ENCODE measurements at regions not wholly inside any gene's neighbourhood (a gene's known extent, or its start where the extent isn't known, plus 50 kb on each side); places are given as distances from the start of the nearest gene placed in this dataset.
"Not testable (repeated sequence)": the region's sequence is repeated elsewhere in the genome, so short reads cannot be mapped to it uniquely, and the experiment has no call there.

GRCh38 chr13:74554569-74555275 lies 420.5 kb upstream of the KLF12 start:
- H3K27ac ChIP-seq (ENCODE audit: low read depth in 2 of 2, low read length in 1 of 2), result peak overlapping the region in 1 of 2 experiments; percentile 100; a peak in 3 of 4 replicates
- DNase-seq, result peak; percentile 11
- no peak overlapping the region for H3K9ac ChIP-seq
- 30% methylated on average over 8 of the region's 8 CpGs for WGBS (ENCODE audit: low lambda C conversion rate)
- POLR2A ChIA-PET, result interaction anchor here (0.7 to 1.8 kb wide), 5 partner anchors 21 to 266 kb away, joined by 3 to 7 read pairs (median 4); no protein-coding TSS in a partner anchor
- H3K27me3 ChIP-seq (ENCODE audit: insufficient read depth), result no peaks in the 10 kb centered on the region
- no peak overlapping the region; the same call in 1 of the 2 replicates for H2AFZ ChIP-seq (ENCODE audit: low read depth)
- H3K9me3 ChIP-seq, result no peaks in the 10 kb centered on the region
- TF ChIP-seq RAD21 (IDR thresholded peaks at IDR 0.05; ENCODE audit: low read length), result peak; percentile 30; the same call in 1 of the 2 replicates
- no peak for TF ChIP-seq IRF3 (IDR thresholded peaks at IDR 0.05; ENCODE audit: low read depth, low read length)
- TF ChIP-seq TAF1 (IDR thresholded peaks at IDR 0.05; ENCODE audit: borderline replicate concordance, low read depth, low read length), result no peak
- TF ChIP-seq RCOR1 (IDR thresholded peaks at IDR 0.05; ENCODE audit: low read length), result 0 out of 2 replicates have a peak, but pooled peaks have one; percentile 35
- H3F3A ChIP-seq (replicated peaks; ENCODE audit: insufficient read depth), result no peaks in the 10 kb centered on the region
- H4K20me1 ChIP-seq (ENCODE audit: insufficient read depth), result no peaks in the 10 kb centered on the region
- no peaks in the 10 kb centered on the region for H3K9me2 ChIP-seq
- peaks cover 0 to 30% of the 10 kb centered on the region in 2 experiments; a peak in 2 of 4 replicates for H3K4me1 ChIP-seq (ENCODE audit: control insufficient read depth in 1 of 2, insufficient read depth in 2 of 2, low read depth in 1 of 2, low read length in 1 of 2)
- H3K4me3 ChIP-seq (ENCODE audit: low read depth in 2 of 2, low read length in 1 of 2), result no peak overlapping the region
- H3K79me2 ChIP-seq (ENCODE audit: insufficient read depth), result no peaks in the 10 kb centered on the region
- no peaks in the 10 kb centered on the region for H3K36me3 ChIP-seq (replicated peaks in 1 of 2; ENCODE audit: control insufficient read depth in 1 of 2, insufficient read depth in 2 of 2, low read length in 1 of 2)
- CTCF ChIA-PET, result interaction anchor here (1.4 to 2.4 kb wide), 4 partner anchors 110 to 665 kb away, joined by 5 to 10 read pairs (median 6); no protein-coding TSS in a partner anchor
- H3K4me2 ChIP-seq, result no peak overlapping the region; the same call in 1 of the 2 replicates

DNA sequence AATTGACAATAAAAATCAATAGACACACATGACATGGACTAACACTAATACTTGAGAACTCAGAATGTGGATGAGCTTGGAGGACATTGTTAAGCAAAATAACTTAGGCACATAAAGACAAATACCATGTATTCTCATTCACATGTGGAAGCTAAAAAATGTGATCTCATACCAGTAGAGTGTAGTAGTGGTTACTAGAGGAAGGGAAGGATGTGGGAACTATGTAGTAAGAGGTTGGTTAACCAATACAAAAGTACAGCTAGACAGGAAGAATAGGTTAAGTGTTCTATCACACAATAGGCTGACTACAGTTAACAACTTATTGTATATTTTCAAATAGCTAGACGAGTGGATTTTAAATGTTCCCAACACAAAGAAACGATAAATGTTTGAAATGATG lies 415.8 kb upstream of the KLF12 start:
- Histone ChIP-seq H3F3A (replicated peaks; ENCODE audit: insufficient read depth) (no peaks in the 10 kb centered on the region), H3K4me2 (no peak overlapping the region), H3K27me3 (ENCODE audit: insufficient read depth) (no peaks in the 10 kb centered on the region), H3K27ac (ENCODE audit: low read depth in 2 of 2, low read length in 1 of 2) (no peak overlapping the region), H3K36me3 (replicated peaks in 1 of 2; ENCODE audit: control insufficient read depth in 1 of 2, insufficient read depth in 2 of 2, low read length in 1 of 2) (no peaks in the 10 kb centered on the region), H3K4me3 (ENCODE audit: low read depth in 2 of 2, low read length in 1 of 2) (no peak overlapping the region), H3K79me2 (ENCODE audit: insufficient read depth) (no peaks in the 10 kb centered on the region), H3K9me2 (no peaks in the 10 kb centered on the region), H2AFZ (ENCODE audit: low read depth) (no peak overlapping the region), H4K20me1 (ENCODE audit: insufficient read depth) (no peaks in the 10 kb centered on the region), H3K9me3 (no peaks in the 10 kb centered on the region), H3K4me1 (ENCODE audit: control insufficient read depth in 1 of 2, insufficient read depth in 2 of 2, low read depth in 1 of 2, low read length in 1 of 2) (peaks cover 0 to 15% of the 10 kb centered on the region in 2 experiments; a peak in 2 of 4 replicates), H3K9ac (no peak overlapping the region)
- TF ChIP-seq FOXM1 (IDR thresholded peaks at IDR 0.05; ENCODE audit: low read depth) (no peak), MEF2A (IDR thresholded peaks at IDR 0.05; ENCODE audit: borderline replicate concordance, low read depth) (no peak)
- DNase-seq, result no peak
- 89% methylated on average over 2 of the region's 2 CpGs for WGBS (ENCODE audit: low lambda C conversion rate)
- ChIA-PET POLR2A (no interaction called here), CTCF (interaction anchor here (1.0 kb wide), 1 partner anchor 670 kb away, joined by 3 read pairs; no protein-coding TSS in a partner anchor)

GRCh38 chr13:74536649-74537048 lies 402.4 kb upstream of the KLF12 start:
- H3K4me1 ChIP-seq (ENCODE audit: control insufficient read depth in 1 of 2, insufficient read depth in 2 of 2, low read depth in 1 of 2, low read length in 1 of 2); H3K4me3 ChIP-seq (ENCODE audit: low read depth in 2 of 2, low read length in 1 of 2); DNase-seq; POLR2A ChIA-PET; H3K4me2 ChIP-seq; H4K20me1 ChIP-seq (ENCODE audit: insufficient read depth); CTCF ChIA-PET; H3K9me2 ChIP-seq; H2AFZ ChIP-seq (ENCODE audit: low read depth); H3K27me3 ChIP-seq (ENCODE audit: insufficient read depth); H3F3A ChIP-seq (replicated peaks; ENCODE audit: insufficient read depth); H3K9ac ChIP-seq; H3K79me2 ChIP-seq (ENCODE audit: insufficient read depth); H3K36me3 ChIP-seq (replicated peaks in 1 of 2; ENCODE audit: control insufficient read depth in 1 of 2, insufficient read depth in 2 of 2, low read length in 1 of 2); H3K9me3 ChIP-seq; H3K27ac ChIP-seq (ENCODE audit: low read depth in 2 of 2, low read length in 1 of 2): not testable (repeated sequence)
- 69% methylated on average over 9 of the region's 11 CpGs for WGBS (ENCODE audit: low lambda C conversion rate)
